Activated CD8-positive, alpha-beta memory T cell treated with anti-CD3 and anti-CD28 coated beads, Interleukin-2, amount 50 U/mL, for 48 hours (primary cell): ENCODE measurements at regions not wholly inside any gene's neighbourhood (a gene's known extent, or its start where the extent isn't known, plus 50 kb on each side); places are given as distances from the start of the nearest gene placed in this dataset.

Experiments
- DNase-seq: peaks from one replicate; pipeline ENCODE4 v3.0.0-alpha.2; 2020

DNA sequence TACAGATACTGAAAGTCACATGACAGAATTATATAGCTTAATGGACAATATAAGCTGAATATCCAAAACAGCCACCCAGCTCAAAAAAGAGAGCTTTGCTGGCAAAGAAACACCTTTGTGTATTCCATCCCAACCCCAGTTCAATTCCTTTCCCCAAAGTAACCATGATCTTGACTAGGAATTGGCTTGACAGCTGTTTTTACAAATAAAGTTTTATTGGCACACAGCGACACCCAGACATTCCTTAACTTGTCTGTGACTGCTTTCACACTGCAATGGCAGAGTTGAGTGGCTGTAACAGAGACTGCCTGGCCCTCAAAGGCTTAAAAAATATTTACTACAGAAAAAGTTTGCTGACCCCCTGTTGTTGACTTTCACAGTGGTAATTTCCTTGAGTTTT, 264.0 kb upstream of the TSHZ2 start:
- DNase-seq: no peak

DNA sequence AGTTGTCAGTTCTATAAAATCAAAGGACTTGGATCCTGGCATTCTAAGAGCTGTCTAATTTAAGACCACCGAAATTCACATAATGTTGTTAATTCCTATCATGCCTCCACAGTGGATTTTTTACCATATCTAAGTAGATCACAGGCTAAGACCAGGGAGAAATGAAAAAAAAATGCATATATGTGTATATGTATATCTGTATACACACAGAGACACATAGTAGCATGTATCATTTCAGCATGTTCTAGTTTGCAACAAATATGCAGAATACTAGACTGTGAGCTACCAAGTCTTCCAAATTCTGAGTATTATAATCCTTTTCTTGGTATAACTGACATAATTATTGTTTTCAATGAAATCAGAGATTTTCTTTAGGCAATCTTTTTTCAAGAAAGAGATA, 267.6 kb upstream of the TSHZ2 start:
- no peak for DNase-seq

DNA sequence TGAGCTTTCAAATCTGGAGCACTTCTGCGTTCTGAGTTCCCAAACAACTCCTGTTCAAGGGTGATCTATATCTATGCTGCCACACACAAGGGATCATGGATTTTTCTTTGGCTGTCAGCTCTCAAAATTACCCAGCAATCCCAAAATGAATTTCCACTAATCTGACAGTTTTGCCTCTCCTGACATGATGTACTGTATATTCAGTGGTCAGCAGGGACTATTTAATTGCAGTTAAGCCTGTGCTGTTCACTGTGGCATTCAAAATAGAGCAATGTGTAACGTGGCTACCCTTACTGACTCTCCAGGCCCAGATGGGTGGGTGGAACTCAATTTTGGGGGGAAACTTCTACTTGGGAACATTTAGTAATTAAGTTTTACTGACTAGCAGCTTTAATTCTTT, 283.8 kb upstream of the TSHZ2 start:
- DNase-seq: no peak

DNA sequence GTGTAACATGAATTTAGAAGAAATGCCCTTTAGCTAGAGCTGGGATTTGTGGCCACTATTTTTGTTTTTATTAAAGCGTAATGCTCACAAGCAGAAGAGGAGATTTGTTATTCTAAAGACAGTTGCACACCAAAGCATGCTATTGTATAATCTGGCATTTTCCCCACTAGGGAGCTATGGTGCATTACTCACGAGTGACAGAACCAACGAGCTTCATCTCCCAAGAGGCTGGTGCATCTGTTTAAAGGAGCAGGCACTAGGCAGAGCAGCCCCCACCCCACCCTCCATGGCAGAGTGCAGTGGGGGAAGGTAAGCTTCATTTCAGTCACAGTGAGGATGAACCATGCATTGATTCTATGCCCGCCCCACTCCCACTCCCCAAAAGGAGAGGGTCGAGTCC, 287.3 kb upstream of the TSHZ2 start:
- DNase-seq: no peak

DNA sequence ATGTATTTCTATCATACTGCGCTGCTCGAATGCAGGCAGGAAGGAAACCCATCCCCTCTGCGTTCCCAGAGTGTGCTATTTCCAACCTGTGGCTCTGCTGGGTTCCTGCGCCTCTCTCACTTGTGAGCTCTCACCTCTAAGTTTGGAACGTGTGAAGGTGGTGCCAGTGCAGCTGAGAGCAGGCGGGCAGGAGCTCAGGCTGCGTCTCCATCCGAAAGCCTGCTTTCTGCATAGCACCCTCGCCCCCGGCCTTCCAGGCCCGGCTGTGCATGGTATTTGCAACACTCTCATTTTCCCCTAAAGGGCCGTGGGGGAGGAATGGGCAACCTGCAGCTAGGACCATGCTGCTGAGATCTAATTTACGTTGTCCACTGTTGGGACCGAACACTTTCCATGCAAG, 288.0 kb upstream of the TSHZ2 start:
- no peak for DNase-seq

DNA sequence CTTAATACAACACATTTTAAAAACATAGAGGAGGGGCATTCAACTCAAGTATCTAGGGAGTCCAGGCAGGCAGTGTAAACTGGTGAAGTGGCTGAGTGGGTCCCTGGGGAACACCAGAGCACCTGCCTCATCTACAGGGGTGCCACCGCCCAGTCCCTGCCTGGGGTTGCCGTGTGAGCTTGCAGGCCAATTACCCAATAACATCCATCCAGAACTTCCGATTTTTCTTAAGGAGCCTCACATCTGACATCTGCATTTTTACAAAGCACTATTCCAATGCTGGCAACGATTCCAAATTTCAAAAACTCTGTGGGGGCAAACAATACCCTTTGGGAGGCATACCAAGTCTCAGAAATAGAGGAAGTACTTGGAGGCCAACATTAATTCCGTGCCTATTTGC, 288.4 kb upstream of the TSHZ2 start:
- DNase-seq: no peak

DNA sequence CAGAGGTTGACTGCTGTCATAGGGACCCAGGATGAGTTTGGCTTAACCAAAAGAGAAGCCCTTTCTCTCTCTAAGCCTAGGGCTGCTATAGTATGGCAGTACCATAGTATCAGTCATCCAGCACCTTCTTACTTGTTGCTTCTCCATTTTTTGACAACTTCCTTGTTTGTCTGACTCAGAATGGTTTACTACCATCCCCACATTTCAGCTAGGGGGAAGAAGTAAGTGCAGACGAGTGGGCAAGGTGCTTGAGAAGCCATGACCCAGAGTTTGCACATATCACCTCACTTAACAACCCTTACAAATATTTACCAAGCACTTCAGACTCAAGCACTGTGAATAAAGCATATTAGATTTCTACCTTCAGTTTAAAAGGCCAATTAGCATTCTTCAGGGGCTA, 289.9 kb upstream of the TSHZ2 start:
- no peak for DNase-seq

DNA sequence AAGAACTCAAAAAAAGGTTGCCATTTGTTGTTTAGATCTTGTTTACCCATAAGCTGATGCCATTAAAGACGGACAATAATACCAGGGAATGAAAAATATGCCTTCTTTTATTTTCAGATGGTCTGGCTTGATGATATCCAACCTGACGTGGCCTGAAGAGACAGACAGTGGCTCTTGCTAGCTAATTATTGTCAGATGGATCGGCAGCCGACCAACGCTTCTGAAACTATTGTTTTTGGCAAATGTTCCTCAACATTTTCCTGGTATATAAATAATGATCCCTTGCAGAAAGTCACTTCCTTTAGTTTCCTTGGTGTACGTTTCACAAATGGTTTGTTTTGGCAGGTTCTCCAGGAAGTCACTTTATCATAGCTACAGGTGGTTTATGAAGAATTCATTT, 290.9 kb upstream of the TSHZ2 start:
- DNase-seq: no peak

DNA sequence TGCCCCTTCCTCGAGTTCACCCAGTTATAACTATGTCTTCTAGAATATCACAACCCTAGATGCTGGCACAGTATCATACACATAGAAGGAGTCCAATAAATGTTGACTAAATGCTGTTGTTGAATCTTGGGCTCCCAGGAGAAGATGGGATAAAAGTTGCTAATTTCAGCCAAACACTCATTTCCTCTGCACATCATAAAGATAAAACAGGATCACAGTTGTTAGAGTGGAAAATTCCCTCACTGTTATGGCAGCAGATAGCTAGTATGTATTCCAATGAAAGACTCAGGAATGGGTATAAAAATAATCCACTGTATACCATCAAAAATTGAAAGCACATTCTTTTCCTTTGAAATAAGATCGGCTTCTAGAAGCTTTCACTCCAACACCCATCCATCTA, 294.9 kb upstream of the TSHZ2 start:
- DNase-seq: no peak

DNA sequence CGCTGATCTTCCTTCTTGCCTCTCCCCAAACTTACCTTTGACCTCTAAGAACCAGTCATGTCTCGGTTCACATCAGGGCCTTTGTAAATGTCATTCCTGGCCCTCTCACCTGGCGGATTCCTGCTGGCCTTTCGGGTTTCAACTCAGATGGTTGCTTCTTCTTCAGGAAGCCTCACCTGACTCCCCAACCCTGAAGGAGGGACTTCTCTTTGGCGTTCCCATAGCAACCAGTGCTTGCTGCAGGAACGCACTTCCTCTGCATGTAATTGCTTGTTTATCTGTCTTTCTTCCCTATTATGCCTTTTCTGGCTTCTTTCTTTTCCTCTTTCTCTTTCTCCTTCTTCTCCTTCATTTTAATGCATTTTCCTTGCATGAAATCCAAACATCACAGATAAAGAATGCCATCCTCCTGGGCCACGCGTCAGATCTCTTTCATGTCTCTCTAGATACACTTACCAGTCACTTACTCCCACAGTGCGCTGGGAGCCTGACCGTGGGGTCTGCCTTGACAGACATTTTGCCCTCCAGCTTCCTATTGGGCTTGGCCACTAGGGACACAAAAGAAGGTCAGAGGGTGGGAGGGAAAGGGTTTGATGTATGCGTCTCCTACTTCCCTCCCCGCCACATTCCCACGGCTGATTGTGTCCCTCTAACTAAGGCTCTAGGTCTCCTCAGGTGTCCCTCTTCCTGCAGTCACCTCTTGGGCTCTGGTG, 295.7 kb upstream of the TSHZ2 start:
- DNase-seq: no peak

DNA sequence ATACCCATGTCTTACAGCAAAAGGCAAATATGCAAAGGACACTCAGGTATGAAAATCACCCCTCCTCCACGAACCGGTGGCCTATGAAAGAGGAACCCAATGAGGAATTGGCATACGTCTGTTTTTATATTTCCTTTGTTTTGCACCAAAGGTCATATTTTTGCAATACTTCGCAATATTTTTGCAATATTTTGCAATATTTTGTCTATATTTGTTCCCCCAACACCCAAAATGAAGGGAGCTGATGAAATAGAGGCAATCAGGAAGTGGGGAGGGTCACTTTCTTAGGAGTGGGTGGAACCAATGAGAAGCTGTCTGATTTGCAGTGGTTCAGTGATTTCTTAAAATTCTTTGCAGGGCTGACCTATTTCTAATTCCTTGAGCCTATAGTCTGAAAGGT, 296.8 kb upstream of the TSHZ2 start:
- no peak for DNase-seq

DNA sequence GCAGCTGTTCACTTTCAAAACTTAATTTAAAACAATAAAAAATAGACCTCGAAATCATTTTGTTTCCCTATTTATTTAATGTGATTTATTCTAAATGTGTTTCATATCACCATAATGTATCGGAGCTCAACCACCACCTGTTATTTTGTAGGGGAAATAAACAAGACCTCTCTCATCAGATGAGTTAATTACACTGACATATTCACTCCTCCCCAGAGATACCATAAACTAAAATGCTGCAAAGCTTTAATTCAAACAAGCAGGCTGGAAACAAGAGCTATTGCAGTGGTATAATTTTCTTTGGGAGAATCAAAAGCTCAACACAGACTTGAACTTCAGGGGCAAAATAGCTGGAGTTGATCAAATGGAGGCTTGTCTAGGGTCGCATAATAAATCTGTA, 303.5 kb upstream of the TSHZ2 start:
- DNase-seq: no peak

DNA sequence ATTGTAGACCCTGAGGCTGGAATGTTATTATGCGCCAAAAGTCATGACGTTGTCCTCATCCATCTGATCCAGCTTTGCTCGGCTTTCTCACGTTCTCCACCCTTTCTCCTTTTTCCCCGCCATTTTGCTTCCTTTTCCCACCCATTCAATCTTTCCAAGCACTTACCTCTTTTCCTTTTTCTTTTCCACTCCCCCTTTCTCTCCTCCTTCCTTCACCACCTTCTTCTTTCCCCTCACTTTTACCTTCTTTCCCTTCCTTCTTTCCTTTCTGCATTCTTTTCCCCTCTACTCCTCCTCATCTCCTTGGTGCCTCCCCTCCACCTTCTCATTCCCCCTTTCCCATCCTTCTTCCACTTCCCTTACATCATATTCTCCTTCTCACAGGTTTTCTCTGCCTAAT, 304.8 kb upstream of the TSHZ2 start:
- DNase-seq: no peak

DNA sequence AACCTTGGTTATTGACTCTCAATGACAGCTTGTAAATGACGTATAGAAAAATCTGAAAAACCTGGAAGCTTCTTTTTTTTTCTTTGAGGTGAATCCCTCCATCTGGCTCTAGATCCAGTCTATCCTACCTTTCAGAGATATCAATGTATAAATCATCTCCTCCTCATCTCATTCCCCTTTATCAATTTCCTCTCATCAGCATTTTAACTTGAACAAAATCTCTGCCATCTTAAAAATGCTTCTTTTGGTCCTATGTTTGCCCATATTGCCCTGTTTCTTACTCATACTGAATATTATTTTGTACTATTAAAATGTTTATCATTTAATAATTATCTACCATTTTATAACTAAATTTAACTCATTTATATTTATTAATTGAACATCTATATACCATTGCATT, 306.7 kb upstream of the TSHZ2 start:
- DNase-seq: no peak

DNA sequence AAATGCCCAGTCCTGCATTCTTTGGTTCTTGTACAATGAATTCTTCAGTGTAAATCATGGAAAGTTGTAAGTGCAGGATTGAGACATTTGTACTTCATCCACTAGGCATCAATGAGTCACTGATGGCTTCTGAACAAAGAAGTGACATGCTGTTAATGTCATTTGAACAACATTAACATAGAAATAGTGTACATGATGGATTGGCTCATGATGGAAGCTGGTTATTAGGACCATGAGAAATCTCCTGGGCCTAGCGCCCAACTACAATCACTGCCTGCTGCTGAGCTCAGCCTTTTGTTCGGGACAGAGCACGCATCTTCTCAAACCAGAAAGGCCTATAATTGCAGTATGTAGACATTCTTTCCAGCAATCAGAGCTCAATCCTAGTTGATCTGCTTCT, 316.8 kb upstream of the TSHZ2 start:
- no peak for DNase-seq

DNA sequence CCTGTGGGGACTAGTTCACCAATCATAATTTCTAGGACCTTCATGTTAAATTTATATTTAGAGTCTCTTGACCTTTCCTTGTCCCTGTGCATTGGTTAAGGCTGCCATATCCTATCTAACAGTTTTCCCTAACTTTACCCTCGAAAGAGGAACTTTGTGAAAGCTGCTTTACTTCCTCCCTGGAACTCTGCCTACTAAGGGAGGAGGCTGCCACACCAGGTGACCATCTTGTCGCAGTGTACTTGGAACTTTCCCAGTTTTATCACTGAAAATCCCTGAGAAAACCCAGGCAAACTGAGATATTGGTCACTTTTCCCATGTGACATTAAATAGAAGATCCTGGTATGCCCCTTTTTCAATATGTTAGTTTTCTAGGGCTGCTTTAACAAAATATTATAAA, 317.6 kb upstream of the TSHZ2 start:
- no peak for DNase-seq

DNA sequence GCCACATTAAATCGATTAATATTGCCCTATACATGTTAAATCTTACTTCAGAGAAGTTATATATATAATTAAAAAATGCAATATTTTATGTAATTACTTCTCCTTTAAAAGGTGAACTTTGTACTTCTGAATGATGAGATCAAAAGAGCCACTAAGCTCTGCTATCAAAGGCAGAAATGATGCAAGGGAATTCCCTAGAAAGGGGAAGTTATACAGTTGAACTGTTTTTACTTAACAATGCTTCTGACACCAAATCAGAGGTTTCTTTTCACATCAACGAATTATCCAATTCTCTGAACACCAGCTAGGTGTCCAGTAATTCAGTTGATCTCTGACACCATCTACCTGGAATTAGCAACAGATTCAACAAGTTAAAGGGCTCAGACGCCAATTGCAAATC, 319.9 kb upstream of the TSHZ2 start:
- no peak for DNase-seq

DNA sequence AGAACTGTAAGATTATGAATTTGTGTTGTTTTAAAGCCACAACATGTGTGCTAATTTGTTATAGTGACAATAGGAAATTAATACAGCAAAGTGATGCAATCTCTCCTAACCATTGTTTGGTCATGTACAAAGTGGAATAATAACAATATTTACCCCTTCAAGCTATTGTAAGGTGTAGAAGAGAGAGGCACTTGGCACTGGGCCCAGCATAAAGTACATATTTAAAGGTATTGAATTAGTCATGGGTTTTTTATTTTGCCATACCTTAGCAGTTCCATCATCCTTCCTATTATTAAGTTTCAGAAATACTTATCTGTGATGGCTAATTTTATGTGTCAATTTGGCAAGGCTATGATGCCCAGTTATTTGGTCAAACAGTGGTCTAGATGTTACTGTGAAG, 322.4 kb upstream of the TSHZ2 start:
- no peak for DNase-seq

DNA sequence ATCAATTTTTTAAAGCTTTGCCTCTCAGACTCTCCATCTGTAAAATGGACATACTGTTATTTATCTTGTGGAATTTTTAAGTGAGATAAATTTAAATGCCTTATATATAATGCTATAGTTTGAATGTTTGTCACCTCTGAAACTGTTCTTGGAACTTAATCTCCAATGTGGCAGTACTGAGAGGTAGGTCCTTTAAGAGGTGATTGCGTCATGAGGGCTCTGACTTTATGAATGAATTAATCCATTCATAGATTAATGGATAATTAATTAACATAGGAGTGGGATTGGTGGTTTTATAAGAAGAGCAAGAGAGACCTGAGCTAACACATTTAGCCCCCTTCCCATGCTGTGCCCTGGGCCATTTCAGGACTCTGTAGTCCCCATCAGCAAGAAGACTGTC, 326.3 kb upstream of the TSHZ2 start:
- no peak for DNase-seq

DNA sequence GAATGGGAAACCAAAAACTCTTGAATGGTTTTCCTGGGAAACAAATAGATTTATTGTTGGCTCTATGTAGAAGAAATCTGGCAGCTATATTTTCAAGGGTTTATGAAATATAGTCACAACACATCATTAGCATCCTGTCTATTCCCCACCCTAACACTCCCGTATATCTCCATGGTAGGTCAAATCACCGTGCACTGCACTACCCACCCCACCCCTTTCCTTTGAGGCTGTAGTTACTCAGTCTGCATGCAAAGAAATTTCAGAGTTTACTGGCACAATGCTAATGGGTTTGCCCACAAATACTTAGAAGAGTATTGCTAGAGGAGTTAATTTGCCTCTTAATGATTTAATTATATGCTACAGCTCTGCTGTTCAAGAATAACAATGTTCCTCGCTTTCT, 329.1 kb upstream of the TSHZ2 start:
- no peak for DNase-seq

DNA sequence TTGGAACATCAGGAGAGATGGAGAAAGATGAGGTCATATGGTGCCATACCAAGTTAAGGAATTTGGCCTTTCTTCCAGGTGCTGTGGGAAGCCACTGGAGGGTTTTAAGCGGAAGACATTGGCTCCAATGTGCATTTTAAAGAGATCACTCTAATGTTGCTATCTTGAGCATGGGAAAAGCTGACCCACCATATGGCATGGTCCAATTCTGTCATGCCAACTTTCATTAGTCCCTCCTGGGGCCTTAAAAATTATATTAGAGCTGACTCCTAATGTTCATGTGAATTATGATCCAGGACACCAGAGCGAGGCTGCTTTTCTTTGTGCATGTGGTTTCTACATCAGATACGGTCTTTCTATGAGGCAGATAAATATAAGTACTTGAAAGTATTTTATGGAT, 335.0 kb upstream of the TSHZ2 start:
- no peak for DNase-seq

DNA sequence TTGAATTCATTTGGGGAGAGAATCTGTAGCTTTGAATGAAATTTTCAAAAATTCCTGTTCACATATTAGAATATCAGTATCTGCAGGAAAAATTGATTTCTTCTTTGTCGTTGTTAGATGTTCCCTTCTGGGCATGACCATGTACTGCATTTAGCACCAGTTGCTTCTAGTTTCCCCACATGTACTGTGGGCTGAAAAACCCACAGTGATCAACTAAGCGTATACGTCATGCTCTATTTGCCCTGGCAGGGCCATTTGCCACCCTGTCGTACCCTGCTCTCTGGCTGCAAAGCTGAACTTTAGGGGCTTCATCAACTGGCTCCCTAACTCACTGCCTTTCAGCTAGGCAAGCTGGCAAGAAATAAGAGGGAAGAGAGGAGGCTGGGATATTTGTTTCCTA, 340.7 kb upstream of the TSHZ2 start:
- no peak for DNase-seq

DNA sequence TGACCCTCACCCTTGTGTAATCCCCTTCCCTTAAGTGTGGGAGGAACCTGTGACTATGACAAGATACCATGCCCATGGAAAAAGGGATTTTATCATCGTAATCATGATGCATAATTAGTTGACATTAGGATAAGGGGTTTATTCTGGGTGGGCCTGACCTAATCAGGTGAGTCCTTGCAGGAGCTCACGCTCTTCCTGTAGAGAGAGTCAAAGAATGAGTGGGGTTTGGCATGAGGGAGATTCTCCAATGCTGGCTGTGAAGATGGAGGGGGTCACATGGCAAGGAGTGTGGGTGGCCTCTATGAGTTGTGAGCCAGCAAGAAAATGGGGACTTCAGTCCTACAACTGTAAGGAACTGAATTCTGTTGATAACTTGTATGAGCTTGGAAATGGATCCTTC, 342.0 kb upstream of the TSHZ2 start:
- no peak for DNase-seq

DNA sequence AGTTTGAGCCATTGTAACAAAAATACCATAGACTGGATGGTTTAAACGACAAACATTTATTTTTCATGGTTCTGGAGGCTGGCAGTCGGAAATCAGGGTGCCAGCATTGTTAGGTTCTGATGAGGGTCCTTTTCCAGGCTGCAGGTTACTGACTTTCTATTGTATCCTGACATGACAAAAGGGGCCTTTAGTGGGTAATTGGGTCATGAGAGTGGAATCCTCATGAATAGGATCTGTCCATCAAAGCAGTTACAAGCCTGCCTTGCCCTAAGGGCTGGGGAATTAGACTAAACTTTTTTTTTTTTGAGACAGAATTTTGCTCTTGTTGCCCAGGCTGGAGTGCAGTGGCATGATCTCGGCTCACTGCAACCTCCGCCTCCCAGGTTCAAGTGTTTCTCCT, 347.9 kb upstream of the TSHZ2 start:
- no peak for DNase-seq

DNA sequence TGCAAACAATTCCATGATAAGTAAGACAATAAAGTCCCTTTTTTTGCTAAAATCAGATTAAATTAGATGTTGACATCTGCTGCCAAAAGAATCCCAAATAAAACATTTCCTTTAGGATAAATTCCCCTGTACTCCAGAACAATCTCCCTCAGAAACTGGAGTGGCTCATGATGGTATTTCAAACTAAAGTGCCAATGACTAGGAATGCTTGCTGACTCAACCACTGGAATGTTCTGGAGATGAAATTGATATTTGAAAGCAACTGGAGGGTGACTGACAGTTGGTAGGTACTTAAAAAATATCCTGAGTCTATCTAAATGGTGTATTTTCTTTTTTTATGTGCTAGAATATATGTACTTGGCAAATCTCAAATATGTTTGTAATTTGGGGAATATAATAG, 350.1 kb upstream of the TSHZ2 start:
- no peak for DNase-seq

DNA sequence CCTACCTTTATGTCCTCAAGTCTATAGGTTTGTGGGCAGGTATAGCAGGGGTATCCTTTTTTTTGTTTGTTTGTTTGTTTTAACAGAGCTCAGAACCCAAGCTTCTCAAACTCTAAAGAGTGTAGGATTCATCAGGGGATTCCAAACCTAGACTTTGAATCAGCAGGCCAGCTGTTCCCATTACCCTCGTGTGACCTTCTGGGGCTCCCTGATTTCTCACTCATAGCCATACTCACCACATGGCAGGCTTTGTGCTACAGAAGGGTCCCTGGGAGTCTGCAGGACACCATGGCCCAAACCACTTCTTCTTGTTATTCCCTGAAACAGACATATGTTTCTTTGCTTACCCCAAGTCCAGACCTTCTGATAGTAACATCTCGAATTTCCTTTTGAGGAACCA, 350.8 kb upstream of the TSHZ2 start:
- DNase-seq: no peak
